ENCODE measurements at regions not wholly inside any gene's neighbourhood (a gene's known extent, or its start where the extent isn't known, plus 50 kb on each side); places are given as distances from the start of the nearest gene placed in this dataset.

DNA sequence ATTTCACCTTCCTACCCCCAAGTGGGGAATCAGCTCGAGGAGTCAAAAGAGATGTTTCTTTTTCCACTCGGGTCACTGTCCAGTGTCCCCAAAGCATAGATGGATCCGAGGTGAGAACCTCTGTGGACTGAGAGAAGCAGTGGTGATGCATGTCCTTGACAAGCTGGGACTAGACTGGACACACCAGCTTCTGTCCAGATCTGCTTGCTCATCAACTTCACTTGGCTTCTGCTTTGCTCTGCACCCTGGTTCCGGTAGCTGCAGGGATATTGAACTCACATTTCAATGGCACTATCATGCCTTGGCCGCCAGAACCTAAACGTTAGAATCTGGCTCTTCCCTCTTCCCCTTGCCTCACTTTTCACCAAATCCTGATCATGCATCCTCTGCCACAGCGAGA is 50.3 kb upstream of the CXCL12 start:
- DNase-seq = no peak
- CTCF ChIA-PET = no interaction called here
- H3K4me3 ChIP-seq (ENCODE audit: control insufficient read depth in 1 of 7, extremely low read depth in 1 of 7, insufficient read depth in 4 of 7, low read depth in 2 of 7, low read length in 6 of 7) = no peak overlapping the region
- no peaks in the 10 kb centered on the region for H3K4me1 ChIP-seq (ENCODE audit: control extremely low read depth in 1 of 4, control insufficient read depth in 4 of 4, insufficient read depth in 4 of 4, low read length in 3 of 4)
- WGBS (ENCODE audit: insufficient coverage) = 95% methylated on average over 7 of the region's 7 CpGs
- H3K9me3 ChIP-seq (ENCODE audit: control extremely low read depth in 1 of 5, control insufficient read depth in 4 of 5, insufficient read depth in 2 of 5, low read depth in 1 of 5, low read length in 4 of 5) = peaks cover 0 to 17% (median 3%) of the 10 kb centered on the region in 5 experiments
- no peaks in the 10 kb centered on the region for H3K36me3 ChIP-seq (ENCODE audit: control insufficient read depth in 4 of 4, insufficient read depth in 4 of 4, low read length in 3 of 4)
- H3K27ac ChIP-seq (ENCODE audit: insufficient read depth in 1 of 2, low read depth in 1 of 2, low read length in 2 of 2, poor library complexity in 1 of 2, severe bottlenecking in 2 of 2) = no peak overlapping the region
- no peaks in the 10 kb centered on the region for H3K27me3 ChIP-seq (replicated peaks in 2 of 5; ENCODE audit: control insufficient read depth in 4 of 5, insufficient read depth in 5 of 5, low read length in 4 of 5)
- POLR2A ChIA-PET = no interaction called here

GRCh38 chr10:44436240-44436639 is 51.3 kb upstream of the CXCL12 start:
- Histone ChIP-seq H3K27ac (ENCODE audit: insufficient read depth in 1 of 2, low read depth in 1 of 2, low read length in 2 of 2, poor library complexity in 1 of 2, severe bottlenecking in 2 of 2) (no peak overlapping the region), H3K36me3 (ENCODE audit: control insufficient read depth in 4 of 4, insufficient read depth in 4 of 4, low read length in 3 of 4) (no peaks in the 10 kb centered on the region), H3K4me1 (ENCODE audit: control extremely low read depth in 1 of 4, control insufficient read depth in 4 of 4, insufficient read depth in 4 of 4, low read length in 3 of 4) (no peaks in the 10 kb centered on the region), H3K27me3 (replicated peaks in 2 of 5; ENCODE audit: control insufficient read depth in 4 of 5, insufficient read depth in 5 of 5, low read length in 4 of 5) (no peaks in the 10 kb centered on the region), H3K9me3 (ENCODE audit: control extremely low read depth in 1 of 5, control insufficient read depth in 4 of 5, insufficient read depth in 2 of 5, low read depth in 1 of 5, low read length in 4 of 5) (peaks cover 0 to 15% (median 3%) of the 10 kb centered on the region in 5 experiments), H3K4me3 (ENCODE audit: control insufficient read depth in 1 of 7, extremely low read depth in 1 of 7, insufficient read depth in 4 of 7, low read depth in 2 of 7, low read length in 6 of 7) (no peak overlapping the region)
- POLR2A ChIA-PET = no interaction called here
- no peak for DNase-seq
- 75% methylated on average over 1 of the region's 1 CpG for WGBS (ENCODE audit: insufficient coverage)
- CTCF ChIA-PET = no interaction called here

GRCh38 chr10:44437840-44438511 is 53.1 kb upstream of the CXCL12 start:
- DNase-seq = no peak
- Histone ChIP-seq H3K27ac (ENCODE audit: insufficient read depth in 1 of 2, low read depth in 1 of 2, low read length in 2 of 2, poor library complexity in 1 of 2, severe bottlenecking in 2 of 2) (no peak overlapping the region), H3K4me1 (ENCODE audit: control extremely low read depth in 1 of 4, control insufficient read depth in 4 of 4, insufficient read depth in 4 of 4, low read length in 3 of 4) (no peaks in the 10 kb centered on the region), H3K36me3 (ENCODE audit: control insufficient read depth in 4 of 4, insufficient read depth in 4 of 4, low read length in 3 of 4) (no peaks in the 10 kb centered on the region), H3K9me3 (ENCODE audit: control extremely low read depth in 1 of 5, control insufficient read depth in 4 of 5, insufficient read depth in 2 of 5, low read depth in 1 of 5, low read length in 4 of 5) (peaks cover 0 to 12% (median 3%) of the 10 kb centered on the region in 5 experiments), H3K27me3 (replicated peaks in 2 of 5; ENCODE audit: control insufficient read depth in 4 of 5, insufficient read depth in 5 of 5, low read length in 4 of 5) (no peaks in the 10 kb centered on the region), H3K4me3 (ENCODE audit: control insufficient read depth in 1 of 7, extremely low read depth in 1 of 7, insufficient read depth in 4 of 7, low read depth in 2 of 7, low read length in 6 of 7) (no peak overlapping the region)
- 100% methylated on average over 3 of the region's 4 CpGs for WGBS (ENCODE audit: insufficient coverage)
- CTCF ChIA-PET = no interaction called here
- POLR2A ChIA-PET = no interaction called here

DNA sequence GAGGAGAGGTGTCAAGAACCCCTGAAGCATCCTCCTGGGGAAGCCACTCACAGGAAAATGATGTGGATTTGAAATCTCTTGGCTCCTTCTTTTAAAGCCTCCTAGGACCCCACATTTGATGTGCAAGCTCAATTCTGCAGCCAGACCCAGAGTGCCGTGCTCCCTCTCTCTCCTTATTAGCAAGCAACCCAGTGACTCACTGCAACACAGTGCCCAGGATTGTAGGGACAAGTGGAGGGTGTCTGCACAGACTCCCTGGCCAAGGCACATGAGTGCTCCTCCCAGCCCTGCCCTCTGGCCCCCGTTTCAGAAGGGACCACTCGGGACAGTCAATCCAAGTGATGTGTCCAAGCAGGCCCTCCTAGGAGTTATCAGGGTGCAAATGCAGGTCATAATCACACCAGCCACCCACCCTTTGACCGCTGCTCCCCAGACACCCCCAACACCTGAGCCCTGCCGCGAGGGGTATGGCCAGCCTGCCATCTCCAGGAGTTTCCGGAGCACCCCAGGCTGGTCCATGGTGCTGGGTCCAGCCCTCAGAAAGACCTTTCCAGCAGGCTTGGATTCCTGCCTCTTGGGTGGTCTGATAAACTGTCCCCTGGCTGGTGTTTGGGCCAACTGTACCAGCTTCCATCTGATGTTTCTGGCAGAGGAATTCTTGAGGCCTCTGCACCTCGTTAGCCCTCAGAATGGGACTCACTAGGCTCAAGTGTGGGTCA is 54.5 kb upstream of the CXCL12 start:
- H3K27me3 ChIP-seq (replicated peaks in 2 of 5; ENCODE audit: control insufficient read depth in 4 of 5, insufficient read depth in 5 of 5, low read length in 4 of 5) = no peaks in the 10 kb centered on the region
- no peak overlapping the region for H3K4me3 ChIP-seq (ENCODE audit: control insufficient read depth in 1 of 7, extremely low read depth in 1 of 7, insufficient read depth in 4 of 7, low read depth in 2 of 7, low read length in 6 of 7)
- H3K36me3 ChIP-seq (ENCODE audit: control insufficient read depth in 4 of 4, insufficient read depth in 4 of 4, low read length in 3 of 4) = no peaks in the 10 kb centered on the region
- H3K27ac ChIP-seq (ENCODE audit: insufficient read depth in 1 of 2, low read depth in 1 of 2, low read length in 2 of 2, poor library complexity in 1 of 2, severe bottlenecking in 2 of 2) = no peak overlapping the region
- 95% methylated on average over 8 of the region's 8 CpGs for WGBS (ENCODE audit: insufficient coverage)
- H3K9me3 ChIP-seq (ENCODE audit: control extremely low read depth in 1 of 5, control insufficient read depth in 4 of 5, insufficient read depth in 2 of 5, low read depth in 1 of 5, low read length in 4 of 5) = peaks cover 0 to 10% (median 3%) of the 10 kb centered on the region in 5 experiments
- no peaks in the 10 kb centered on the region for H3K4me1 ChIP-seq (ENCODE audit: control extremely low read depth in 1 of 4, control insufficient read depth in 4 of 4, insufficient read depth in 4 of 4, low read length in 3 of 4)
- ChIA-PET POLR2A (no interaction called here), CTCF (no interaction called here)
- DNase-seq = no peak

DNA sequence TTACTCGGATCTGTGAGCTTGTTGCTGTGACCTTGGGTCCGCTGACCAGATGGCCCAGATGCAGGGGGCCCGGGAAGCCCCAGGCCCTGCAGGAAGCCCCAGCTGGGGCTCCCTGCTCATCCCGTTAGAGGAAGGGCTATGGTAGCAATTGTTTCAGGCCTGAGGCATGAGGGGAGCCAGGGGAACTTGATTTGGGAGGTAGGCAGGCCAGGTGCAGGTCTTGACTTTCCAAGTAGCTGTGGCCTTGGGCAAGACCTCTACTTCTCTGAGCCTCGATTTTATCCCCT is 55.0 kb upstream of the CXCL12 start:
- DNase-seq = no peak
- Histone ChIP-seq H3K36me3 (ENCODE audit: control insufficient read depth in 4 of 4, insufficient read depth in 4 of 4, low read length in 3 of 4) (no peaks in the 10 kb centered on the region), H3K9me3 (ENCODE audit: control extremely low read depth in 1 of 5, control insufficient read depth in 4 of 5, insufficient read depth in 2 of 5, low read depth in 1 of 5, low read length in 4 of 5) (peaks cover 0 to 5% (median 2%) of the 10 kb centered on the region in 5 experiments), H3K27me3 (replicated peaks in 2 of 5; ENCODE audit: control insufficient read depth in 4 of 5, insufficient read depth in 5 of 5, low read length in 4 of 5) (no peaks in the 10 kb centered on the region), H3K27ac (ENCODE audit: insufficient read depth in 1 of 2, low read depth in 1 of 2, low read length in 2 of 2, poor library complexity in 1 of 2, severe bottlenecking in 2 of 2) (no peak overlapping the region), H3K4me1 (ENCODE audit: control extremely low read depth in 1 of 4, control insufficient read depth in 4 of 4, insufficient read depth in 4 of 4, low read length in 3 of 4) (no peaks in the 10 kb centered on the region), H3K4me3 (ENCODE audit: control insufficient read depth in 1 of 7, extremely low read depth in 1 of 7, insufficient read depth in 4 of 7, low read depth in 2 of 7, low read length in 6 of 7) (no peak overlapping the region)
- ChIA-PET CTCF (no interaction called here), POLR2A (no interaction called here)
- WGBS (ENCODE audit: insufficient coverage) = 89% methylated on average over 5 of the region's 5 CpGs

DNA sequence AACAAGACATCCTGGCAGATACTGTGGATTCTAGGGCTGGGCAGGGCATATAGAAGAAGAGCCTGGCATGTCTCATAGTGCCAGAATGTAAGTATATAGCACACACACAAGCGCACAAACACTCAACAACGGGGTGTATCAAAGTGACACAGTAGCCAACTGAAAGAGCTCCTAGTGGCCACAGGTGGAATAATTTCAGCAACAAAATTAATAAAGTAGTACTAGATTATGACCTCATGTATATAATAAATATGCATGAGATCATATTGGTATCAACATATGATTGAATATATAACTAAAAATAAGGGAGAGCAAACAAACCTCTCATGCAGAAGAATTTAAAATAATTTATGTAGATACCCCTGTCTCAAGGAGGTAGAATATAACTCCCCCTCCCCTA is 72.4 kb upstream of the CXCL12 start:
- ChIA-PET POLR2A (no interaction called here), CTCF (no interaction called here)
- no peak for DNase-seq
- H3K27ac ChIP-seq (ENCODE audit: insufficient read depth in 1 of 2, low read depth in 1 of 2, low read length in 2 of 2, poor library complexity in 1 of 2, severe bottlenecking in 2 of 2) = no peak overlapping the region
- no peaks in the 10 kb centered on the region for H3K36me3 ChIP-seq (ENCODE audit: control insufficient read depth in 4 of 4, insufficient read depth in 4 of 4, low read length in 3 of 4)
- H3K4me1 ChIP-seq (ENCODE audit: control extremely low read depth in 1 of 4, control insufficient read depth in 4 of 4, insufficient read depth in 4 of 4, low read length in 3 of 4) = no peaks in the 10 kb centered on the region
- no peaks in the 10 kb centered on the region for H3K27me3 ChIP-seq (replicated peaks in 2 of 5; ENCODE audit: control insufficient read depth in 4 of 5, insufficient read depth in 5 of 5, low read length in 4 of 5)
- no CpG with 5 or more reads among the region's 2 CpGs for WGBS (ENCODE audit: insufficient coverage)
- no peaks in the 10 kb centered on the region for H3K9me3 ChIP-seq (ENCODE audit: control extremely low read depth in 1 of 5, control insufficient read depth in 4 of 5, insufficient read depth in 2 of 5, low read depth in 1 of 5, low read length in 4 of 5)
- no peak overlapping the region for H3K4me3 ChIP-seq (ENCODE audit: control insufficient read depth in 1 of 7, extremely low read depth in 1 of 7, insufficient read depth in 4 of 7, low read depth in 2 of 7, low read length in 6 of 7)

DNA sequence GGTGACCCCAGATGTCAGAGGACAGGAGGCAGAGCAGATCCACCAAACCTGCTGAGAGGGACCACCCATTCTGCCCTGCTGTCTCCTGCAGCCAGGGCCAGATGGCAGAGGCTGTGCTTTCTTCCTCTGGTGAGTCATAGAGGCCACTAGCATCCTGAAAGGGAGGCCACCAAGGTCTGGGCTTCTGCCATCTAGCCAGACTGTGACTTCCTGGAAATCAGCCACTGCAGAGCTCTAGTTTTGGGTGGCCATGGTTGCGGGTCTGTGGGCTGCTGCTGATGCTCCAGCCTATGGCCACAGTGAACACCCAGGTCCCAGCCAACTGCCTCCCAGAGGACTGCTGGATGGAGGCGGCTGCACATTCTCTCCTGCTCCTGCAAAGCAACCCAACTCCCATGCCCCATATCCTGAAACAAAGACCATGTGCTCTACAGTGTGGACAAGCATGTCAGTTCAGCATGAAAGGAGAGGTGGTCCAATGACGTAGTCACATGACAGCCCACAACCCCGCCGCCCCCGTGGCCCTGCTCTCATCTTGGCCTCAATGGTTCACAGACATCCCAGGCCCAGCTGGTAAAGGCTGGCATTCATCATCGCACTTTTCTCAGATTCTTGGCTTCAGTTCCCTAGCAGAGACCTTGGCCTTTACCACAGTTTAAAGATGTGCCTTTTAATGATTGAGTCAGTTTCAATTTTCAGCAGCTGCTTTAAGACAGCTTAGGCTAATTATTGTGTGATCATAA is 73.9 kb upstream of the CXCL12 start:
- POLR2A ChIA-PET = no interaction called here
- Histone ChIP-seq H3K4me3 (ENCODE audit: control insufficient read depth in 1 of 7, extremely low read depth in 1 of 7, insufficient read depth in 4 of 7, low read depth in 2 of 7, low read length in 6 of 7) (no peak overlapping the region), H3K27me3 (replicated peaks in 2 of 5; ENCODE audit: control insufficient read depth in 4 of 5, insufficient read depth in 5 of 5, low read length in 4 of 5) (peaks cover 0 to 2% (median 0%) of the 10 kb centered on the region in 5 experiments), H3K36me3 (ENCODE audit: control insufficient read depth in 4 of 4, insufficient read depth in 4 of 4, low read length in 3 of 4) (no peaks in the 10 kb centered on the region), H3K4me1 (ENCODE audit: control extremely low read depth in 1 of 4, control insufficient read depth in 4 of 4, insufficient read depth in 4 of 4, low read length in 3 of 4) (no peaks in the 10 kb centered on the region), H3K27ac (ENCODE audit: insufficient read depth in 1 of 2, low read depth in 1 of 2, low read length in 2 of 2, poor library complexity in 1 of 2, severe bottlenecking in 2 of 2) (no peak overlapping the region), H3K9me3 (ENCODE audit: control extremely low read depth in 1 of 5, control insufficient read depth in 4 of 5, insufficient read depth in 2 of 5, low read depth in 1 of 5, low read length in 4 of 5) (no peaks in the 10 kb centered on the region)
- CTCF ChIA-PET = no interaction called here
- 93% methylated on average over 6 of the region's 7 CpGs for WGBS (ENCODE audit: insufficient coverage)
- DNase-seq = peak in 1 of 3 donors; percentile 3
